SH-SY5Y (cell line): ENCODE measurements at regions not wholly inside any gene's neighbourhood (a gene's known extent, or its start where the extent isn't known, plus 50 kb on each side); places are given as distances from the start of the nearest gene placed in this dataset.

ENCODE experiments used
- GATA2 ChIP-seq: IDR thresholded peaks from 2 replicates; pipeline ENCODE4 v1.6.1; 2011; ENCODE audit warnings: mild to moderate bottlenecking, low read depth, low read length
- GATA3 ChIP-seq: IDR thresholded peaks from 2 replicates; pipeline ENCODE4 v1.6.1; 2011; ENCODE audit warnings: low read depth, mild to moderate bottlenecking, low read length, moderate library complexity

DNA sequence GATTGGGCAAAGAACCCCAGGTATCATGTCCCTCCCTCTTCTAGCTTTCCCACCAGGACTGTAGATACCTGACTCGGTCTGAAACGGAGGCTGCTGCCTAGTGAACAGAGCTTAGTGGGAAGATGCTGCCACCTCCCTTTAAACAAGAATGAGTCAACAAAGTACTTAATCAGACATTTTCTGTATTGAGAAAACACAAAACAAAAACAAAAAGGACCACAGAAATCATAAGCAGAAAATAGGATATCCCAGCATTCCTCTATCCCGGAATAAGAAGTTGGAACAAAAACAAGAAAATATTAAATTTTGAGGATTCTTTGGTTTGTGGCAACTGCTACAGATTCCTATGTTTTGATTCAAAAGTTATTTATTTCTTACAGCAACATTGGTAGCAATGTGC lies 51.7 kb upstream of the COL8A1 start:
- TF ChIP-seq GATA2 (no peak), GATA3 (no peak)

DNA sequence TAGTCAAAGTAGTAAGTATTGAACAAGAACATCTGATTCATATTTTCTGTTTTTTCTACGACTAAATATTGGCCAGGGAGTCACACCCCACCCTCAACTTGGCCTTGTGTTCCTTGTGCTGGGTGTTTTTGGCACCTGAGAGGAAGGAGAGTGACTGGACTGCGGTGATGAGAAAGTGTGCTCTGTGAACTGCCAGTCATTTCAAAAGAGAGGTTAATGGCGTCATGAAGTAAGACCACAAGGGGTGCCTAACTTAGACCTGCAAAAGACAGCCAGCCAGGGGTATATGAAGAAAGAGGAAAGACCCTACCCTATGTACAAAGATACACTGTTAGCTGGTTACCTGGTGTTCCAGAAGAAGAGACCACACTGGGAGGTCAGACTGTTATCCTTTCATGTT lies 58.4 kb upstream of the COL8A1 start:
- TF ChIP-seq GATA2 = no peak
- TF ChIP-seq GATA3 = no peak

DNA sequence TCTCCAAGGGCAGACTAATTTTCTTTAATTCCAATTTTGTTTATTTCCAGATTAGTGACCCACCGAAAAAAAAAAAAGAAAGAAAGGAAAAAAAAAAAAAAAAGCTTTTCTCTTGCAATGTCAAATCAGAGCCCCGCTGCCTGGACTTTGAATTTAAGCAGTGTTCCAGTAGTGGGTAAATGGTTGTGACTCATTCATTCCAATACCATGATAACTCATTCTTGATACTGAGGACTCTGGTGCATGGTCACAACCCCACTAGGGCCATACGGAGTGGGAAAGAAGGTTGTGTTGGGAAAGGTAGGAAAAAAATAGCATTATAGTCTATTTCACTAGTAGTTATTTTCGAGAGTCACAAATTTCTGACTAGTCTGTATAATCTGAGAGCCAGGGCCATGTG lies 59.1 kb upstream of the COL8A1 start:
- TF ChIP-seq GATA2 (no peak), GATA3 (no peak)

DNA sequence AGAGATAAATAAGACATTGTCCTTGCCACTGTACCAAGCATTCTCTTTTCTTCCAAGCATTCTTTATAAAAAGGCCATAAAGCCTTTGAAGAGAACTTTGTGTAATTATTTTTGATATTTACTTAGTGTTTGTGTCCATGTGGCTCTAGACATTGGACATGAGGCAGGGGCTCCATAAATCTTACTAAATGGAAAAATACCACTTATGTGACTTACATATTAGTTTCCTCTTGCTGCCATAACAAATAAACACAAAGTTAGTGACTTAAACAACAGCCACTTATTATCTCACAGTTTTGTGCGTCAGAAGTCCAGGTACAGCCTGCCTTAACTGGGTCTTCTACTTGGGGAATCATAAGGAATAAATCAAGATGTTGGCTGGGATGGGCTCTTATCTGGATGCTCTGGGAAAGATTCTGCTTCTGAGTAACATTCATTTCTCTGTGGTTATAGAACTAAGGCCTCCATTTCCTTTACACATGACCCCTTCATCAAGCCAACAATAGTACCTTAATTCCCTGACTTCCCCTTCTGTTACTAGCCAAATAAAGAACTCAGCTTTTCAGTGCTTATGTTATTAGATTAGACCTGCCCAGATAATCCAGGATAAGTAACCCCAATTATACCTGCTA lies 59.9 kb upstream of the COL8A1 start:
- TF ChIP-seq GATA3 (no peak), GATA2 (no peak)

DNA sequence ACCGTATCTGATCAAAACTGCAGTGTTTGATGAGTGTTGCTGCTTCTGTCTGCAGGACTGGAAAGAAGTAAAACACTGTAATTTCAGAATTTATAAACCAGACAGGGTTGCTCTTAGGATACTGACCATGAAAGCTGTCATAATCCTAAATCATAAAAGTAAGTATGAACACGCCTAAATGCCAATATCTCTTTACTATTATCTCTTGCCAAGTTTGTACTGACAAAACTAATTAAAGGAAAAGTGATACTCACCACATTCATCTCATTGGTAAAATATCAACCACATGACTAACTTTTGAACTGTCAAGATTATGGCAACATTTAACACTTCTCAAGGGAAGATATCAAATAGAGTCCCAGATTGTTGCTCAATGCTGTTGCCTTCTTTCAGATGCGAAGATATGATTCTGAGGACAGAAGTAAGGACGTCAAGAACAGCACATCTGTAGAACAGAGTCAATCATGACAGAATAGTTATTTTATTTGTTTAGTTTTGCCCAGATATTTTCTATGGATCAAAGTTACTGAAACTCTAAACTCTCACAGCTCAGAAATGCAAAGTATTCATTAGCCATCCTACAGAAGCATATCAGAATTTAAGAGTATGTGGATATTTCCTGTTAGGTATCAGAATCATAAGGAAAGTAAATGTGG lies 61.4 kb upstream of the COL8A1 start:
- TF ChIP-seq GATA3 (no peak), GATA2 (no peak)

DNA sequence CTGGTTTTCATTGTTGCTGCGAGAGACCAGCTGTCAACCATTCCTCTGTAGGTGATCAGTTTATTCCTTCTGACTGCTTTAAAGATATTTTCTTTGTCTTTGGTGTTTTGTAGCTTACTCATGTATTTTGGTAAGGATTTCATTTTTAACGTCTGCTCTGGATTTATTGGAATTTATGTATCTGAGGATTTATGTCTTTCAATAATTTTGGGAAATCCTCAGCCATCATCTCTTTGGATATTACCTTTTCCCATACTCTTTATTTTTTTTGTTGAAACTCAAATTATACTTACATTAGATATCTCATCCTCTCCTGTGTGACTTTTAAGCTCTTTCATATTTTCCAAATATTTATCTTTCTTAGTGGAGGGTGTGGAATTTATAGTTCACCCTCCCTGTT lies 62.7 kb upstream of the COL8A1 start:
- TF ChIP-seq GATA3 (no peak), GATA2 (no peak)

DNA sequence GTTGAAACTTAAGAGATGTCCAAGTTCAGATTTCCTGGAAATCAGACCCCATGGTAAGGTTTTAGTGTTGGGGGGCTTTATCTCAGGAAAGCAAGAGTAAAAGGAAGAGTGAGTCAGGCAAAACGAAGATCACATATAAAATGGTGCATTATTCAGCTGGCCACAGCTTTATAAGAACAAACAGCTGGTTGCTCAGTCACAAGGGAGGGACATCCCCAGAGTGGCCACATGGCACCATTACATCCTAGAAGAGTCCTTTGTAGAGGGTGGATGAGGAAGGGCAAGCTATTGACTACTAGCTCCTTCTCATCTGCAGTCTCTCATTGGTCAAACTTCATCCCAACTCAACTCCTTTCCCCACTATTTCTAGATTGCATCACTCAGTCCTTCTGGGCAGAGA lies 68.3 kb upstream of the COL8A1 start:
- TF ChIP-seq GATA3 (no peak), GATA2 (no peak)

DNA sequence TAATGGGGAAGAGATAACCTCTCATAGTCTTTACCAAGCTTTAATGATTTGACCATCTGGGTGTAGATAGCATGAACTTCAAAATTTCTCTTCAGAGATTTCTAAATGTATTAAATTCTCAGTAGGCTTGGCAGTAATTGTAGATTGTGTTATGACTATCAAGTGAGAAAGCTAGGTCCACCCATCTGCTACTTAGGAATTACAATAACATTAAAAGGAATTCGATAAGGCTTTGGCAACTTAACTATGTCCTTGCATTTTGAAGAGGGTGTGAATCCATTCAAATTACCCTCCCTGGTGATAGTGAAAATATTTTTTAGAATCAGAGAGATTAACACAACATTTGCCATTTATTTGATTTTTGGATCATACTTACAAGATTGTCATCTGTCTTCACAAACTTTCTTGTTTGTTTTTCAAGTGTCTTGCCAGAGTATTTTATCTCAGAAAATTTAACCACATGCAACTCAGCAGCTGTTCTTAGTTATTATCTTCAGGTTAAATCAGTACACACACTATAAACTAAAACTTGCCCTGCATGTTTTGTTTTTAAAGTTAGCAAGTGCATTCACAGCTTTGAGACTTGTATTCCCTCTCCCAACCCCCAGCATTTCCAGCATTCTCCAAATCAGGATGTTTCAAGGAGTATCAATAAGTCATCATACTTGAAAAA lies 69.6 kb upstream of the COL8A1 start:
- TF ChIP-seq GATA2 = no peak
- TF ChIP-seq GATA3 = no peak

DNA sequence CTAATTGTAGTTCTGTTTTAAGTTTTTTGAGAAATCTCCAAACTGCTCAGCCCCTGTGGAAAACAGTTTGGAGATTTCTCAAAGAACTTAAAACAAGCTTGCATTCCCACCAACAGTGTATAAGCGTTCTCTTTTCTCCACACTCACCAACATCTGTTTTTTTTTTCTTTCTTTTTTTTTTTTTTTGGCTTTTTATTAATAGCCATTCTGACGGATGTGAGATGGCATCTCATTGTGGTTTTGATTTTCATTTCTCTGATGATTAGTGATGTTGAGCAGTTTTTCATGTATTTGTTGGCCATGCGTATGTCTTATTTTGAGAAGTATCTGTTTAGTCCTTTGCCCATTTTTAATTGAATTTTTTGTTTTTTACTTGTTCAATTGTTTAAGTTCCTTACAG lies 73.1 kb upstream of the COL8A1 start:
- no peak for TF ChIP-seq GATA2
- TF ChIP-seq GATA3 = no peak

DNA sequence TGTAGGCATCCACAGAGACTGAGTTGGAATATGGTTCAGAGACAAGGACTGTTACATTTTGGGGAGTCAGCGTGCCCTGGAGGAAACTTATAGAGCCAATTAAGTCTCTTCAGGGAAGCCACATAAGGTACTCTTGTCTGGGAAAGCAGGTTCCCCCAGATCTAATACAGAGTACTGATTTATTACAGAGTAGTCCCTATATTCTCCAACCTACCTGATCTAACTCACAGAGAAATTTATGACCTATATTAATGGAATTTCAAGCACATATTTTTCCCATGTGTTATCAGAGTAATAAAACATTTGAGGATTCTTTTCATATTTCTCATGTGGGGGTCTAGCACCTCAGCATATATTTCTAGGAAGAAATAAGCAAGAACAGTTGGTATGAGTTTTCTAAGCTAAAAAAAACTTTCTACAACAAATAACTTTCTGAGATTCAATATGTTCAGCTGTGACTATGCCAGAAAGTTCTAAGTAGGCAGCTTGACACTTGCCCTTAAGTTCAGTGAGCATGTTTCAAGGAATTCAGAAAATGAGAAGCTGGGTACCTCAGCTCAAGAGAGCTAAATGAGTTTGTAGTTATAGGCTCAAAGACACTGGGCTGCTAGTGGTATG lies 75.3 kb upstream of the COL8A1 start:
- TF ChIP-seq GATA2 (no peak), GATA3 (no peak)

DNA sequence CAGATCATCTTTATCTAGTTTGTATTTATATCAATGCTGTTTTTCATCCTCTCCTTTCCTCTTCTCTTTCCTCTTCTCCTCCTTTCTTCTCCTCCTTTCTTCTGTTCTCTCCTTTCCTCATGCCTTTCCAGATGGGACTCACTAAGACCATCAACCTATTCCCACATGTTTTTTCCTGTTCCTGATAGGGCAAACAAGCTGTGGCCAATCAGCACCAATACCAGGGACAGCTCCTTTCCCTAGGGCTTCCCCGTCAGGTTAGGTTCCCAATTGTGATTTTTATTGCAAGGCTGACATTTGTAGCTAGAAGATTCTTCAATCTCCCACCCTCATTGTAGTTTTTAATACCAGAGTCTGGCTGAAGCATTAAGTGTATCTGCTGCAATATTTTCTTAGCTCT lies 76.3 kb upstream of the COL8A1 start:
- TF ChIP-seq GATA2 (no peak), GATA3 (no peak)

DNA sequence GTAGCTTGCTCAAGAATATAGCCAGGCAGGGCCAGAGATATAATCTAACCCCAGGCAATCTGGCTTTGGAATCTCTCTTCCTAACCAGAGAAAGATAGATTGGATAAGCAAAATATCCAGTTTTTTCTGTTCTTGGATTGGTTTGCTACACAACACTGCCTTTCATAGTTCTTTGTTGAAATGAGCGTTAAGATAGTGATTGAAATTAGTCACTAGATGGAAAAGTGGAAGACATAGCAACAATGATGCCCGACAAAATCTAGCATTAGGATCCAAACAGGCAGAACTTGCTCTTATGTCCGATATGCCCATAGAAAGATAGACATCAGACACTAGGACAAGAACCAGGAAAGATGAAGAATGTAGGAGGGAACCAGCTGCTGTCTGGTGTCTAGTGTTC lies 77.3 kb upstream of the COL8A1 start:
- TF ChIP-seq GATA3 (no peak), GATA2 (no peak)

DNA sequence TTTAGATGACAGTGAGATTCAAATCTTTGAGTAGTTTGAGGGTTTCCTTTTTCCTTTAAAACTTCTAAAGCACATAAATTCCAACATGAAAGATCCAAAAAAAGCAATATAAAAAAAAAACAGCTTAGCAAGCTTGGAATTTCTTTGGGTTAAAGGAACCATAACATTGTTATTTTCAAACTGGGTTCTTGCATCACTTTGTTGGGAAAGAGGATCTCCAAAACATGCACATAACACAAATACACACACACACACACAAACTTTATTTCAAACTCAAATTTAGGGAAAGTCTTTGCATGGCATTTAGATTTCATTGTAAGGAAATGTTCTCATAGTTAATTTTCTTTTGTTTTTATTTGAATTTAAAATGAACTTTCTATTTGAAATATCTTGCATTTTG lies 79.2 kb upstream of the COL8A1 start:
- TF ChIP-seq GATA3 = no peak
- no peak for TF ChIP-seq GATA2

DNA sequence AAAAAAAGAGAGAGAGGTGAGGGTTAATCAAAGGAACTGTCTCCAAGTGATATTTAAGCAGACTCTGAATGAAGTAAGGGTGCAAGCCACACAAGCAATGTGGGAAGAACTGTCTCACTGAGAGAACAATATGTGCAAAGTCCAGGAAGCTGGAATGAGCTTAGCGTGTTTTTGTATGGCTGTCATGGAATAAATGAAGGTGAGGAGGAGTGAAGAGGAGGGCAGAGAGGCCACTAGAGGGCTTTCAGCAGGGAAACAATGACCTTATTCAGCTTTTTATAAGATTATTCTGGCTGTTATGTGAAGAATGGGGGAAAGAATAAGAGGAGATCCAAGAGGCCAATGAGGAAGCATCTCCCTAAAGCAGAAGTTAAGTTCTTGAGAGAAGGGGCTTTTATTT lies 86.9 kb upstream of the COL8A1 start:
- TF ChIP-seq GATA2 (no peak), GATA3 (no peak)
